Activated CD8-positive, alpha-beta memory T cell treated with anti-CD3 and anti-CD28 coated beads, Interleukin-2, amount 10 ng/mL, durations not matched to agents 7 days and 5 days (primary cell): ENCODE measurements at regions not wholly inside any gene's neighbourhood (a gene's known extent, or its start where the extent isn't known, plus 50 kb on each side); places are given as distances from the start of the nearest gene placed in this dataset.

Experiments
- ATAC-seq: fragments of 150-1000 bp; cut with Tn5 transposase; one replicate; pipeline ENCODE4 v1.10.0; 2021; ENCODE audit warnings: moderate library complexity
- CTCF ChIA-PET: fragments of 350-600 bp; sonication (Branson Sonifier 250); formaldehyde crosslinking; loops from one replicate; lab custom pipeline; 2021; ENCODE audit warnings: antibody characterized with exemption; lab: Charles Lee
- DNase-seq: peaks from one replicate; pipeline ENCODE4 v3.0.0-alpha.2; 2020
- H3K27ac Mint-ChIP-seq: one replicate; pipeline ENCODE4 v1.8.0; 2021; ENCODE audit warnings: mild to moderate bottlenecking, mixed read lengths
- H3K27me3 Mint-ChIP-seq: one replicate; pipeline ENCODE4 v1.8.0; 2021; ENCODE audit warnings: mixed read lengths
- H3K36me3 Mint-ChIP-seq: one replicate; pipeline ENCODE4 v1.8.0; 2021; ENCODE audit warnings: mild to moderate bottlenecking, mixed read lengths
- H3K4me1 Mint-ChIP-seq: one replicate; pipeline ENCODE4 v1.8.0; 2021; ENCODE audit warnings: mixed read lengths
- H3K4me3 Mint-ChIP-seq: one replicate; pipeline ENCODE4 v1.8.0; 2021; ENCODE audit warnings: mild to moderate bottlenecking, moderate library complexity, mixed read lengths
- H3K9me3 Mint-ChIP-seq: one replicate; pipeline ENCODE4 v1.8.0; 2022; ENCODE audit warnings: low read depth, mixed read lengths

DNA sequence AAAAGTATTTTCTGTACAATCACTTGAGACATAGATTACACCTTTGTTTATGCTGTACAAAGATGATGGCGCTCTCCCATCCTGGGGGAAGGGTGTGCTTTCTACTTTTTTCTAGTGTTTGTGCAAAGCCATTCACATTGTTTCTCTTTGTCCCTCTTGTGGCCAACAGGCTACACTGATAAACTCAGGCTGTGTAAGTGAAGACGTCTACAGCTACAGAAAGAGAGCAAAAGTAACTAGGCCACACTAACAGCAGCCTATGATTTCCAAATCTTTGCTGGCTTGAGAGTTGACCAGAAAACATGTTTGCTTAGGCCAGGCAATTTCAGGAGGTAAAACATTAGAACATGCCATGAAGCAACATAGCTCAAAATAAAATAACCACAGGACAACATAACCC, 75.1 kb downstream of the FOXB1 start:
- CTCF ChIA-PET = interaction anchor here (0.7 to 2.3 kb wide), 5 partner anchors 26 to 161 kb away, joined by 3 to 6 read pairs (median 3); no protein-coding TSS in a partner anchor
- no peaks in the 10 kb centered on the region for H3K36me3 Mint-ChIP-seq
- no peaks in the 10 kb centered on the region for H3K9me3 Mint-ChIP-seq
- no peak for DNase-seq
- H3K4me3 Mint-ChIP-seq = no peak overlapping the region
- peaks cover 45% of the 10 kb centered on the region for H3K4me1 Mint-ChIP-seq
- ATAC-seq = no peak
- H3K27me3 Mint-ChIP-seq = peaks cover 2% of the 10 kb centered on the region
- no peak overlapping the region for H3K27ac Mint-ChIP-seq

- H3K4me3 Mint-ChIP-seq = no peak overlapping the region
- CTCF ChIA-PET = no interaction called here
- peaks cover 3% of the 10 kb centered on the region for H3K27me3 Mint-ChIP-seq
- no peak overlapping the region for H3K27ac Mint-ChIP-seq
- ATAC-seq (no peak), DNase-seq (no peak)
- H3K36me3 Mint-ChIP-seq = no peaks in the 10 kb centered on the region
- H3K9me3 Mint-ChIP-seq = no peaks in the 10 kb centered on the region
- peaks cover 19% of the 10 kb centered on the region for H3K4me1 Mint-ChIP-seq
These were observed 77.9 kb downstream of the FOXB1 start for GRCh38 chr15:60081976-60082375.

DNA sequence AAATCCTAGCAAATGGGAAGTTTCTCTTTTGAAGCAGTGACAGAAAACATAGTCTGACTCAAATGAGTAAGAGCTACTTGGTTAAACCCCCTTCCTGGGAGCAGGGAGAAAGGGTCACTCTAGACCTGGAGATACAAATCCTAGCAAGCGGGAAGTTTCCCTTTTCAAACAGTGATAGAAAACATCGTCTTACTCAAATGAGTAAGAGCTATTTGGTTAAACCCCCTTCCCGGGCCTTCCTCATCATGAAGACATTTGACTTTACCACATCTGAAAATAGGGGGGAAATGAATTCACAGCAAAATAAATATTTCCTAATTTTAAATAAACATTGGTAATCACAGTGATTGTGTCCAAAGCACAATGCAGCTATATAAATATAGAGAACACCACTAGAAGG, 79.2 kb downstream of the FOXB1 start:
- no peak overlapping the region for H3K27ac Mint-ChIP-seq
- ATAC-seq = no peak
- H3K9me3 Mint-ChIP-seq = no peaks in the 10 kb centered on the region
- peaks cover 12% of the 10 kb centered on the region for H3K27me3 Mint-ChIP-seq
- H3K36me3 Mint-ChIP-seq = no peaks in the 10 kb centered on the region
- no peak for DNase-seq
- CTCF ChIA-PET = no interaction called here
- H3K4me1 Mint-ChIP-seq = peaks cover 17% of the 10 kb centered on the region
- no peak overlapping the region for H3K4me3 Mint-ChIP-seq

GRCh38 chr15:60086681-60087429, 82.7 kb downstream of the FOXB1 start:
- Mint-ChIP-seq H3K4me1 (peaks cover 13% of the 10 kb centered on the region), H3K9me3 (no peaks in the 10 kb centered on the region), H3K27me3 (peaks cover 18% of the 10 kb centered on the region), H3K36me3 (no peaks in the 10 kb centered on the region), H3K4me3 (no peak overlapping the region), H3K27ac (no peak overlapping the region)
- ATAC-seq = no peak
- CTCF ChIA-PET = no interaction called here
- DNase-seq = no peak

GRCh38 chr15:60087561-60087960, 83.5 kb downstream of the FOXB1 start:
- H3K9me3 Mint-ChIP-seq = no peaks in the 10 kb centered on the region
- H3K4me1 Mint-ChIP-seq = peaks cover 12% of the 10 kb centered on the region
- no peak overlapping the region for H3K4me3 Mint-ChIP-seq
- H3K27ac Mint-ChIP-seq = no peak overlapping the region
- DNase-seq (no peak), ATAC-seq (no peak)
- CTCF ChIA-PET = no interaction called here
- no peaks in the 10 kb centered on the region for H3K36me3 Mint-ChIP-seq
- peaks cover 23% of the 10 kb centered on the region for H3K27me3 Mint-ChIP-seq

GRCh38 chr15:60090747-60091146, 86.6 kb downstream of the FOXB1 start:
- ATAC-seq (no peak), DNase-seq (no peak)
- no peak overlapping the region for H3K27ac Mint-ChIP-seq
- no peaks in the 10 kb centered on the region for H3K36me3 Mint-ChIP-seq
- no peaks in the 10 kb centered on the region for H3K9me3 Mint-ChIP-seq
- no peak overlapping the region for H3K4me3 Mint-ChIP-seq
- CTCF ChIA-PET = no interaction called here
- H3K27me3 Mint-ChIP-seq = peaks cover 30% of the 10 kb centered on the region
- H3K4me1 Mint-ChIP-seq = peaks cover 12% of the 10 kb centered on the region

- no peak overlapping the region for H3K27ac Mint-ChIP-seq
- H3K36me3 Mint-ChIP-seq = no peaks in the 10 kb centered on the region
- H3K9me3 Mint-ChIP-seq = no peaks in the 10 kb centered on the region
- no peak for ATAC-seq
- H3K4me1 Mint-ChIP-seq = peaks cover 12% of the 10 kb centered on the region
- H3K4me3 Mint-ChIP-seq = no peak overlapping the region
- CTCF ChIA-PET = no interaction called here
- peaks cover 30% of the 10 kb centered on the region for H3K27me3 Mint-ChIP-seq
- no peak for DNase-seq
These were observed 87.0 kb downstream of the FOXB1 start for GRCh38 chr15:60091157-60091556.

DNA sequence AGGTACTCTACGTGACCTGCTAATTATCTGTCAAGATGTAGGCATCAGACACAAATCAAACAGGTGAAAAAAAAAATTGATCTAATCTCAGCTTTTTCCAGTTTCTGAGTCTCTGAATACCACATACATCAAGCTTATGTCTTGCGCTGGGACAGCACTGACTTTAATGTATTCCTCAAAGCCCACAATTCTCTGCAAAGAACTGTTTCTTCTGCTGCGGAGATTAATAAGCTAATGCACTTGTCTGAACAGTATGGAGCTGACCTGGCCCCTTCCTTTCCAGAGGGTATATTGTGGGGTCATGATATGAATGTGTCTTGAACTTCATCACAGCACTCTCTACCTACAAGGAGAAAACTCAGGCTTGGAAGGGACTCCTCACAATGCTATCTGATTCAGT, 87.8 kb downstream of the FOXB1 start:
- no peak for ATAC-seq

DNA sequence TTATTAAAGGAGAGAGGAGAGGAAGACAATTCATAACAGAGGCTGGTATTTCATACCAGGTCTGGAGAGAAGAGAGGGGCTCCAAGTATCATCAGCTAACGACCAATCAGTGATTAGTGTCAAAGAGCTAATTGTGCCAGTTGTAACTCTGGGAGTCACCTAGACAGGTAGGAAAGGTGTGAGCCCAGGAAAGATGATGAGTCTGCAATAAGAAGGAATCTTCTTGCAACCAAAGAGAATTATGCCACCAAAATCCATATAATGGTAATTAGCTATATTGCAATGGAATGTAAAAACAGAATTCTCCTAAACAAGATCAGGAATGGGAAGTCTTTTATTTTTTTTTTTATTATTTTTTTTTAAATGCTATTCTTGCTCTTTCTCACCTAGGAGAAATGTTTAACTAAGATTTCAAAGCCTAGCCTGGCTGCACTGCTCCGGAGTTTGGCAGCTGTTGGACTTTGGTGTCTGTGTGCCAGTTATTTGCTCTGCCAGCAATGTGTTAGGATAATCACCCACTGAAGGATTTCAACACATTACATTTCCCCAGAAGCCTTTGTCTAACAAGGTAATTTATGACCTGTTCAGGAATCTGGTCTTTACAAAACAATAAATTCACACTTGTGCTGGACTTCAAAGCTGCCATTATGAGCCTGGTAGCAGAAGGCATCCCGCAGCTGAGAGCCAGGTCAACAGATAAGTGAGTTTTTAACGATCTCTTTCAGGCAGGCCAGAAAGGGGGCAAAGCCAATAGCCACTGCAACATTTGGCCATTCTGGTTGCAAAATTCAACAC, 89.4 kb downstream of the FOXB1 start:
- CTCF ChIA-PET = interaction anchor here (1.4 kb wide), 1 partner anchor 25 kb away, joined by 3 read pairs; no protein-coding TSS in a partner anchor
- Mint-ChIP-seq H3K27ac (no peak overlapping the region), H3K4me3 (no peak overlapping the region), H3K27me3 (peaks cover 20% of the 10 kb centered on the region), H3K4me1 (peaks cover 1% of the 10 kb centered on the region), H3K9me3 (peaks cover 2% of the 10 kb centered on the region), H3K36me3 (peaks cover 9% of the 10 kb centered on the region)
- no peak for ATAC-seq
- DNase-seq = no peak

More for the DNA sequence above, 87.8 kb downstream of the FOXB1 start:
- Mint-ChIP-seq H3K4me3 (no peak overlapping the region), H3K9me3 (peaks cover 2% of the 10 kb centered on the region), H3K4me1 (peaks cover 11% of the 10 kb centered on the region), H3K27ac (no peak overlapping the region), H3K36me3 (peaks cover 3% of the 10 kb centered on the region), H3K27me3 (peaks cover 29% of the 10 kb centered on the region)
- CTCF ChIA-PET = interaction anchor here (1.4 kb wide), 1 partner anchor 23 kb away, joined by 3 read pairs; no protein-coding TSS in a partner anchor
- no peak for DNase-seq

GRCh38 chr15:60095711-60096110, 91.6 kb downstream of the FOXB1 start:
- CTCF ChIA-PET = no interaction called here
- Mint-ChIP-seq H3K4me3 (no peak overlapping the region), H3K27ac (no peak overlapping the region), H3K27me3 (peaks cover 19% of the 10 kb centered on the region), H3K36me3 (peaks cover 9% of the 10 kb centered on the region), H3K9me3 (peaks cover 2% of the 10 kb centered on the region), H3K4me1 (peaks cover 1% of the 10 kb centered on the region)
- ATAC-seq (no peak), DNase-seq (no peak)

DNA sequence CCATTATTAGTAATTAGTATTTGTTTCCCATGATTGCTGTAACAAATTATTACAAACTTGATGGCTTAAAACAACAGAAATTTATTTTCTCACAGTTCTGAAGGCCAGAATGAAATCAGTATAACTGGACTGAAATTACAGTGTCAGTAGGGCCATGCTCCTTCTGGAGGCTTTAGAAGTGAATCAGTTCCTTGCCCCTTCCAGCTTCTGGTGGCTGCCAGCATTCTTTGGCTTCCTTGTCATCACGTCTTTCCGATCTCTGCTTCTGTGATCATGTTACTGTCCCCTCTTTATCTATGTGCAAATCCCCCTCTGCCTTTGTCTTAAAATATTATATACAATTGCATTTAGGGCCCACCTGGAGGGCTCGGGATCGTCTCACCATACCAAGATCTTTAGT, 92.0 kb downstream of the FOXB1 start:
- Mint-ChIP-seq H3K27me3 (peaks cover 19% of the 10 kb centered on the region), H3K4me3 (no peak overlapping the region), H3K27ac (no peak overlapping the region), H3K4me1 (peaks cover 1% of the 10 kb centered on the region), H3K36me3 (peaks cover 9% of the 10 kb centered on the region), H3K9me3 (peaks cover 2% of the 10 kb centered on the region)
- no peak for ATAC-seq
- CTCF ChIA-PET = no interaction called here
- DNase-seq = no peak

- Mint-ChIP-seq H3K36me3 (peaks cover 13% of the 10 kb centered on the region), H3K9me3 (peaks cover 2% of the 10 kb centered on the region), H3K27ac (no peak overlapping the region), H3K27me3 (peaks cover 14% of the 10 kb centered on the region), H3K4me1 (peaks cover 1% of the 10 kb centered on the region), H3K4me3 (no peak overlapping the region)
- CTCF ChIA-PET = no interaction called here
- ATAC-seq = no peak
- no peak for DNase-seq
These were observed 97.3 kb downstream of the FOXB1 start for GRCh38 chr15:60101416-60101815.

DNA sequence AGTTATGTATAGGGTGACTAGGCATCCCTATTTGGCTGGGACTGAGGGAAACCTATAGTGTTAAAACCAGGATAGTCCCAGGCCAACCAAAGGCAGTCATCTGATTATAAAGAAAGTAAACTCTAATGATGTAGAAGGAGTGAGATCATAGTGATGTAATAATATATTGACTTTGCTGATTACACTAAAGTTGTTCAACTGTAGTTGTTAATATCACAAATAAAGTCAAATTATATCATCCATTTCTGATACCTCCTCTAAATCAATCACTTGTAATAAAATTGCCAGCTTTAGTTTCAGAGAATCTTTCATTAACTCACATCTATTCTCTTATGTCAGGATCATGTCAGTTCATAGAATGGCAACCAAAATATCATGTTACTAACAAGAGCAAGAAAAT, 98.6 kb downstream of the FOXB1 start:
- CTCF ChIA-PET = no interaction called here
- H3K9me3 Mint-ChIP-seq = no peaks in the 10 kb centered on the region
- no peak overlapping the region for H3K27ac Mint-ChIP-seq
- H3K27me3 Mint-ChIP-seq = peaks cover 14% of the 10 kb centered on the region
- ATAC-seq = no peak
- no peak for DNase-seq
- no peaks in the 10 kb centered on the region for H3K4me1 Mint-ChIP-seq
- H3K36me3 Mint-ChIP-seq = peaks cover 9% of the 10 kb centered on the region
- no peak overlapping the region for H3K4me3 Mint-ChIP-seq

DNA sequence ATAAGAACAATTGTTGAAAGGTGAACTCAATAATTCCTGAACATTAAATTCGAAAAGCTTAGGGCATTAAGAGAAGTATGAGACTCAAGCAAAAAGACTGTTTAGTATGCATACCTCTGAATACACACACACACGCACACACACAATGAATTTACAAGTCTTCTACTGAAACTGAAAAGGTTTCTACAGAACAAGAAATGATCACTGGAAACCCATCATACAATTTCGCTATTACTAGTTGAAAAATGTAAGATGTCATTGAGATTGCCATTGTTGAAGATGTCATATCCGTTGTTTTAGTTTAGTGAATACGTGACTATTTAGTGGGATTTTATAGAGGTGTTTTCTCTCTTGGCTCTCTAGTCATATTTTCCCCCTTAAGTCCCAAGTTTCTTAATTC, 106.8 kb downstream of the FOXB1 start:
- CTCF ChIA-PET = interaction anchor here (1.2 kb wide), 1 partner anchor 193 kb away, joined by 4 read pairs; no protein-coding TSS in a partner anchor
- H3K4me3 Mint-ChIP-seq = no peak overlapping the region
- peaks cover 2% of the 10 kb centered on the region for H3K36me3 Mint-ChIP-seq

More for the DNA sequence above, 106.8 kb downstream of the FOXB1 start:
- Mint-ChIP-seq H3K27ac (peak overlapping the region; percentile 51), H3K9me3 (peaks cover 2% of the 10 kb centered on the region), H3K4me1 (peaks cover 20% of the 10 kb centered on the region), H3K27me3 (peaks cover 8% of the 10 kb centered on the region)
- DNase-seq = no peak
- ATAC-seq = peak; percentile 65
